Tibial artery (tissue), 4 donors: ENCODE measurements at regions not wholly inside any gene's neighbourhood (a gene's known extent, or its start where the extent isn't known, plus 50 kb on each side); places are given as distances from the start of the nearest gene placed in this dataset.

ENCODE experiments used
- DNase-seq, 2 donors: peaks; one replicate each; pipeline ENCODE4 v3.0.0-alpha.2; 2019
- H3K27ac ChIP-seq, 2 donors: fragments of 200-600 bp; sonication (generic) in 1 of 2; 1 replicate in 1 of 2; 2 replicates in 1 of 2; pipeline ENCODE4 v1.5.1; 2018 to 2019; ENCODE audit warnings: mild to moderate bottlenecking in 1 of 2
- H3K27me3 ChIP-seq, 2 donors: fragments of 200-600 bp; sonication (generic) in 1 of 2; one replicate each; pipeline versions ENCODE4 v1.5.1 to v1.6.0; 2016 to 2019
- H3K36me3 ChIP-seq, 3 donors: fragments of 200-600 bp; sonication (generic) in 2 of 3; one replicate each; pipeline ENCODE4 v1.5.1; 2016 to 2019; ENCODE audit warnings: mild to moderate bottlenecking in 2 of 3
- H3K4me1 ChIP-seq, 4 donors: fragments of 200-600 bp; sonication (generic) in 2 of 4; 1 replicate in 3 of 4; 2 replicates in 1 of 4; pipeline ENCODE4 v1.5.1; 2016 to 2019
- H3K4me3 ChIP-seq, 2 donors: fragments of 200-600 bp; sonication (generic) in 1 of 2; 1 replicate in 1 of 2; 2 replicates in 1 of 2; pipeline ENCODE4 v1.5.1; 2018 to 2019; ENCODE audit warnings: mild to moderate bottlenecking in 2 of 2
- H3K9me3 ChIP-seq, 3 donors: fragments of 200-600 bp; sonication (generic) in 1 of 3; one replicate each; pipeline ENCODE4 v1.5.1; 2016 to 2019
- intact Hi-C: fragments of 100-400 bp; cut with DNase I; formaldehyde crosslinking; loops from one replicate; pipeline ENCODE4 v1.15.0; 2023; ENCODE audit warnings: low total_unique reads
- TF ChIP-seq, protein P1 (sequence below), 2 experiments: fragments of 200-600 bp in 1 of 2; fragments of 450-650 bp in 1 of 2; IDR thresholded peaks; one replicate each; pipeline ENCODE4 v1.5.1; 2017 to 2019; ENCODE audit warnings: antibody characterized with exemption in 2 of 2, mild to moderate bottlenecking in 1 of 2, moderate library complexity in 1 of 2

DNA sequence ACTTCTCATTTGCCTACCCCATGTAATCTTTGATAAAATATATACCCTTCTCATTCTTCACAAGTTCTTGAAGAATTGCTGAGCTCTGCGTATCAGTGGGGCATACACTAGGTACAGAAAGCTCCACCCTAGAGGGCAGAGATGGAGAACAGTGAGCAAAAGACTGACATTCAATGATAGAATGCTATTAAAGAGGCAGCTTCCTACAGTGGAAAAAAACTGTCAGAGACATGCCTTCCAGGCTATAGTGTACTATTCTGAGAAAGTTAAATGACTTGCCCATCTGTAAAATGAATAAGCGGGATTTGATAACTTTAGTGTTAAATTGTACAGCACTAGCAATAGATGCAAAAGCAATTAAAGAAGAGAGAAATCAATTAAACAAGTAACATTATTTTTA, 172.8 kb downstream of the SUCNR1 start:
- no peaks in the 10 kb centered on the region for H3K36me3 ChIP-seq
- no peak overlapping the region for H3K27ac ChIP-seq
- no peak for DNase-seq
- H3K27me3 ChIP-seq, result no peaks in the 10 kb centered on the region
- TF ChIP-seq, protein P1, sequence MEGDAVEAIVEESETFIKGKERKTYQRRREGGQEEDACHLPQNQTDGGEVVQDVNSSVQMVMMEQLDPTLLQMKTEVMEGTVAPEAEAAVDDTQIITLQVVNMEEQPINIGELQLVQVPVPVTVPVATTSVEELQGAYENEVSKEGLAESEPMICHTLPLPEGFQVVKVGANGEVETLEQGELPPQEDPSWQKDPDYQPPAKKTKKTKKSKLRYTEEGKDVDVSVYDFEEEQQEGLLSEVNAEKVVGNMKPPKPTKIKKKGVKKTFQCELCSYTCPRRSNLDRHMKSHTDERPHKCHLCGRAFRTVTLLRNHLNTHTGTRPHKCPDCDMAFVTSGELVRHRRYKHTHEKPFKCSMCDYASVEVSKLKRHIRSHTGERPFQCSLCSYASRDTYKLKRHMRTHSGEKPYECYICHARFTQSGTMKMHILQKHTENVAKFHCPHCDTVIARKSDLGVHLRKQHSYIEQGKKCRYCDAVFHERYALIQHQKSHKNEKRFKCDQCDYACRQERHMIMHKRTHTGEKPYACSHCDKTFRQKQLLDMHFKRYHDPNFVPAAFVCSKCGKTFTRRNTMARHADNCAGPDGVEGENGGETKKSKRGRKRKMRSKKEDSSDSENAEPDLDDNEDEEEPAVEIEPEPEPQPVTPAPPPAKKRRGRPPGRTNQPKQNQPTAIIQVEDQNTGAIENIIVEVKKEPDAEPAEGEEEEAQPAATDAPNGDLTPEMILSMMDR (IDR thresholded peaks at IDR 0.05), result no peak
- no peaks in the 10 kb centered on the region for H3K9me3 ChIP-seq
- intact Hi-C loops, result no loop called here
- peaks cover 0 to 24% (median 0%) of the 10 kb centered on the region in 4 donors for H3K4me1 ChIP-seq
- no peak overlapping the region for H3K4me3 ChIP-seq

DNA sequence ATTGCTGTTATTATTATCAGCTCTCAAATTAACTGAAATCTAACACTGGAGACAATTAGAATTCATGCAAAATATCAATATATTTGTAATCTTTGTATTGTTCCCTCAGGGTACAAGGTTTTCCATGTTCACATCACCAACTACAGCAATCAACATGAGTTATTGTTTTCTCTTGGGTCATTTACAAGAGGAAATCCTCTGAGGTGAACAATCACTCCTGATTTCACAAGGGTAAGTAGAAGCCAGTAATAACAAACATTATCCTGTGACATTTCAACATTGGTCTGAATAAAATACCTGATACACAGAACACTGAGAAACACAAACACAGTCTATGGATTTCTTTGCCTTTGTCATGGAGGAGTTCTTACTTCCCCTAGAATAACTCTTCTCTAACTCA, 174.0 kb downstream of the SUCNR1 start:
- Histone ChIP-seq H3K4me3 (no peak overlapping the region), H3K27ac (no peak overlapping the region), H3K36me3 (no peaks in the 10 kb centered on the region), H3K4me1 (peaks cover 0 to 31% (median 0%) of the 10 kb centered on the region in 4 donors), H3K27me3 (no peaks in the 10 kb centered on the region), H3K9me3 (no peaks in the 10 kb centered on the region)
- intact Hi-C loops, result no loop called here
- DNase-seq, result no peak
- TF ChIP-seq, protein P1 (IDR thresholded peaks at IDR 0.05), result no peak

DNA sequence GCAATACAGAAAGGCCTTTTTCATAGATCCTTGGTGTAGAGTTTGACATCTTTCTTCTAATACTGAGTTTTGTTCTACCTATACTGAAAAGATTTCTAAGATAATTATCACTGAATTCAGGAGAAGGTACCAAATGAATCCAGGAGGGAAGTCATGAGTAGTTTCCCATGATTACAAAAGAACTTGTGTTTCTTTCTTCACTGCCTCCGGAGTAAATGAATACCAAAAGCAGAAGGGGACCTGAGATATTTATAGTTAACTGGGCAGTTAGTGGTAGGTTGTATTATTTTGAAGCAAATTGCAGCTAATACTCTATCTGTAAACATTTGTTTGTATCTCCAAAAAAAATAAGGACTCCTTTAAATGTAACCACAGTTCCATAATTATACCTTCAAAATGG, 175.4 kb downstream of the SUCNR1 start:
- Histone ChIP-seq H3K27ac (no peak overlapping the region), H3K4me1 (peaks cover 0 to 20% (median 0%) of the 10 kb centered on the region in 4 donors), H3K4me3 (no peak overlapping the region), H3K9me3 (no peaks in the 10 kb centered on the region), H3K36me3 (no peaks in the 10 kb centered on the region), H3K27me3 (no peaks in the 10 kb centered on the region)
- TF ChIP-seq, protein P1 (IDR thresholded peaks at IDR 0.05), result no peak
- DNase-seq, result no peak
- intact Hi-C loops, result no loop called here

DNA sequence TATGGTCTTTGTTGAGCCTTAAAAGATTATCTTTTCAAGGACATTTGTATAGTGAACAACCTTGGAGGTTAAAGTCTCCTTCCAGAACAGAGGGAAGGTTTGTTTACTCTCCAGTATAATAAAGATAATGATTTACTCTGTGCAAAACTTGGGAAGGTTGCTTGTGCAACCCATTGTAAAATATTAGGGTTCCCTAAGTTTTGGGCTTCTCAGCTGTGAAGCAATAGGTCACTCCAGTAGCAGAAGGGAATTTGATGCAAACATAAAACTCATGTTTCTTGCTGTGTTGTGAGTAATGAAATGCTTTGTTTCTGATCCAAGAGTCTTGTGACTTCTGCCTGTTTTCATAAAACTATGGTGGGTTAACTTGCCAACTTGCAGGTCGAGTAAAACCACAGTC, 177.5 kb downstream of the SUCNR1 start:
- no peak for DNase-seq
- Histone ChIP-seq H3K27me3 (no peaks in the 10 kb centered on the region), H3K27ac (no peak overlapping the region), H3K36me3 (no peaks in the 10 kb centered on the region), H3K4me1 (peaks cover 0 to 16% (median 0%) of the 10 kb centered on the region in 4 donors), H3K4me3 (no peak overlapping the region), H3K9me3 (no peaks in the 10 kb centered on the region)
- intact Hi-C loops, result no loop called here
- TF ChIP-seq, protein P1 (IDR thresholded peaks at IDR 0.05), result no peak

DNA sequence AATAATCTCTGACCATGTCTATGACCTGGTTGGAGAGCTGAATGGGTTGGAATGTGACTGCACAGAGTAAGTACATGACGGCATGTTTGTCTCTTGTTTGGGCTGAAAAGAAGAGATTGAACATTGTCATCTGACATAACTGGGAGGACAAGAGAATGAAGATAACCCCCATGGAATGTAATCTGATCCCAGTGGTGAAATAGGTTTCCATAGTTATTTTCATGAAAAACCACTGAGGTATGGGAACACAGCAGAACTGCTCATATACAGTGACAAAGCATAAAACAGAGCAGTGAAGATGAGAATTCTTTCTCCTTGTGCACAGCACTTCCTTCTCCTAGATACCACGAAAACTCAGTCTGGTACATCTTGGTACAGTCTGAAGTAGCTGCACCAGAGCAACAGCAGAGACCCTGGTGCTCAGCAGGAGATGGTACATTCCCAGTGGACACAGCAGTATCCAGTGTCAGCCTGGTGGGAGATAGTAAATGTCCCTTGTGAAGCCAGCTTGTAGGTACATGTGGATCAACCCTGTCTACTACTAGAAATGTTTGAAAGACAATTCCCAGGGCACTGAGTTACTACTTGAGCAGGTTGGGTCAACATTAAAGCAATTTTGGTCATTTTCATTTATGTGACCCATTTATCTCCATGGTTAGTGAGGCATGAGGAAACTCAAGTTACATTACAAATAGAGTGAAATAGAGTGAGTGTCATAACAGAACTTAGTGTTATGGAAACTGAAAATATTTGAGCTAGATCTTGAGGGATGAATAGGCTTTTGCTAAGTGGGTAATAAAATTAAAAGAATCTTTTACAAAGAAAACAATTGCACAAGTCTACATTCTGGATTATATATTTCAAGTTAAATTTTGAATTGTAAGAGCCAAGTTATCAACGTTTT, 178.3 kb downstream of the SUCNR1 start:
- intact Hi-C loops, result no loop called here
- H3K9me3 ChIP-seq, result no peaks in the 10 kb centered on the region
- no peak overlapping the region for H3K27ac ChIP-seq
- no peaks in the 10 kb centered on the region for H3K27me3 ChIP-seq
- no peak for DNase-seq
- TF ChIP-seq, protein P1 (IDR thresholded peaks at IDR 0.05), result no peak
- peaks cover 0 to 16% (median 0%) of the 10 kb centered on the region in 4 donors for H3K4me1 ChIP-seq
- H3K4me3 ChIP-seq, result no peak overlapping the region
- H3K36me3 ChIP-seq, result no peaks in the 10 kb centered on the region
